ENCODE measurements at regions not wholly inside any gene's neighbourhood (a gene's known extent, or its start where the extent isn't known, plus 50 kb on each side); places are given as distances from the start of the nearest gene placed in this dataset.

DNA sequence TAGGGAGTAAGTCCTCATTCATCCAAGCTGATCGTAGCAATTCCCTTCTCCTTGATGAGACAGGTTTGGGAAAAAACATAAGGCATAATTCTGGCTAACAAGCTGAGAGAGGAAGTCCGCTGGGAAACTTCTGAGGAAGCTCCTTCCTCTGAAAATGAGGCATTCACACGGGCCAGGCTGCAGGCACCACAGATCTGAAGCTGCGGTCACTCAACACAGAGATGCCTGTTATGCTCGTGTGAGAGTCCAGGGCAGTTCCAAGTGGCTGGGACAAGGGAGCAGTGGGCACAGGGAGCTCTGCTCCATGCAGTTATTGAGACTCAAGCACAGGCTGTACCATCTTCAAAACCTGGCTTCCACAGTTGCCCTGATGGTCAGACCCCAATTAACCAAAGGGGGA is 200.9 kb upstream of the ID2 start:
- FAIRE-seq, result no peak

DNA sequence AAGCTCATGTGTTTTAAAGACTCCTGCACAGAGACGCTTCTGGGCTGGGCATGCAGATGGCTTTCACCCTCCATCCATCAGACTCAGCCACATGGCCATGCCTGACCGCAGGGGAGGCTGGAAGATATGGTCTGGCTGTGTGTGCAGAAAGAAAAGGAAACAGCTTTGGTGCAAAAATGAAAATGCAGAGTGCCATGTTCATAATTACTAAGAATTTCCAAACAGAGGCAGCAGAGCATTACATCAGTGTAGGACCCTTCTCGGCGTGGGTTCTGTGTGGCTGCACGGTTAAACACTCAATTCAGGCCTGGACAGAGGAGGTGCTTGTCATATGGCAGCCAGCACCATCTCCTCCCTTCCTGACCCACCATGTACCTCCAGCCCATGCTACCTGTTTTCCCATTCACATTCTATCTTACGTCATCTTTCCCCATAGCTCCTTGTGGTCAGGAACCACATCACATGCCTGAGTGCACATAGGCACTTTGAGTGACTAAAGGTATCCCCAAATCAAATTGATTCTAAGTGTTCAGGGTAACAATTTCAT is 200.3 kb upstream of the ID2 start:
- FAIRE-seq, result no peak

GRCh38 chr2:8482432-8482831 is 199.4 kb upstream of the ID2 start:
- no peak for FAIRE-seq

DNA sequence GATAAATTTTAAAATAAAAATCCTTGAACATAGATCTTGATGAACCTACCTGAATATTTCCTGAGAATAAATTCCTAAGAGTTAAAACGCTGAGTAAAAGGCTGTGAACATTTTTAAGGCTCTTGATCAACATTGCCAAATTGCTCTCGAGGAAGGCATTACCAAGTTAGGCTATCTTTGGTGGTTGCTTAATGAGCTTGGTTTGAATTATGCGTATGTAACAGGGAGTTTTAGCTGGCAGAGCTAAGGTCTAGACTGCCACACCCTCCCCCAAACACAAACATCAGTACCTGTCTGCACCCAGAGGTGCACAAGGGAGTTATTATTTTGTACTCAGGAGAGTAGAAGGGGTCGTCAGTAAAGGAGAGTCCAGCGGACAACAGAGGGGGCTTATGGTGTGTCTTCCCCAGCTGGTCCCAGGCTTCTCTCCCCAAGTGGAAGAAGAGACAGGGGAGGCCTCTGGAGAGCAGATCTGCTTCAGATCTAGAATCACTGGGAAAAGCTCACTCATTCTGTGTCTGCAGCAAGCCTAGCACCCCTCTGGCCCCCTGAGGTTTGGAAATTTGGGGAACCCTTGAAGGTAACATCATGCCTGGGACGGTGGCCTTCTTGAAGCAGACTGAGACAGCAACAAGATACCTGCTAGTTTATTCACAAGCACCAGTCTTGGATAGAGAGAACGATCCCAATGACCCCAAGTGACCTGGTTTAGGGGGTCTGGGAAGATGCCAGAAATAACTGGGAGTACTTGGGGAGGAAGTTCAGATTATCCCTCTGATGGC is 197.2 kb upstream of the ID2 start:
- no peak for FAIRE-seq

GRCh38 chr2:8485736-8486135 is 196.1 kb upstream of the ID2 start:
- no peak for FAIRE-seq

GRCh38 chr2:8486141-8486540 is 195.7 kb upstream of the ID2 start:
- no peak for FAIRE-seq

- no peak for FAIRE-seq
These were observed 194.4 kb upstream of the ID2 start for GRCh38 chr2:8487461-8487932.

GRCh38 chr2:8488001-8488738 is 193.7 kb upstream of the ID2 start:
- FAIRE-seq, result no peak

DNA sequence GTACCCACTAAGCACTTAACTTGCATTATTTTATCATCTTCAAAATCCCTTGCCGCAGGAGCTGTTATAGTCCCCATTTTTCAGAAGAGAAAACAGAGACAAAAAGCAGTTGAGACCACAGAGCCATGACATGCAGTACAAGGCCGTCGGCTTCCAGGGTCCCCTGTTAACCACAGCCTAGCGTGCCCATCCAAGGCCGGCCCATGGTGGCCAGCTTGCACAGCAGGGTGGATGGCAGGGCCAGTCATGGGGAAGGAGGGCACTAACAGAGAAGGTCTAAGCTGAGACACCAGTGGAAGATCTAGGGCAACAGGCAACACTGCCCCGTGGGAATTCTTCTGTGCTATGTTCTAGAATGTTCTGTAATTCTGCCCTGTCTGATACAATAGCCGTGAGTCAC is 192.6 kb upstream of the ID2 start:
- no peak for FAIRE-seq

DNA sequence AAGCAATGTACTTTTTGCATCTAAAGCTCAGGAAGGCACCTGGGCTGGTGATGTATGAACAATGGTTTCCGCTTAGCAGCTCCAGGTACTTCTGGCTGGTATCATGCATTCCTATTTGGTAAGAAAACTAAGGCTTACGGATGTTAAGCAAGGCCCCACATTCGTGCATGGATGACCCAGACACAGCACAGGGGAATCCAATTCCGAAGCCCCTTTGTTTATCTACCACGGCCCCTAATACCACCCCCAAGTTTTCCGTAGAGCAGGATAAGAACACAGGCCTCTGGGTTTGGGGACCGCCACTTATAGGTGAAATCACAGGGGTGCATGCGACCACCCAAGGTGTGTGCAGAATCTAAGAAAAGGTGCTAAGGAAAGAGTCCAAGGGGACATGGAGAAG is 192.1 kb upstream of the ID2 start:
- FAIRE-seq, result no peak

DNA sequence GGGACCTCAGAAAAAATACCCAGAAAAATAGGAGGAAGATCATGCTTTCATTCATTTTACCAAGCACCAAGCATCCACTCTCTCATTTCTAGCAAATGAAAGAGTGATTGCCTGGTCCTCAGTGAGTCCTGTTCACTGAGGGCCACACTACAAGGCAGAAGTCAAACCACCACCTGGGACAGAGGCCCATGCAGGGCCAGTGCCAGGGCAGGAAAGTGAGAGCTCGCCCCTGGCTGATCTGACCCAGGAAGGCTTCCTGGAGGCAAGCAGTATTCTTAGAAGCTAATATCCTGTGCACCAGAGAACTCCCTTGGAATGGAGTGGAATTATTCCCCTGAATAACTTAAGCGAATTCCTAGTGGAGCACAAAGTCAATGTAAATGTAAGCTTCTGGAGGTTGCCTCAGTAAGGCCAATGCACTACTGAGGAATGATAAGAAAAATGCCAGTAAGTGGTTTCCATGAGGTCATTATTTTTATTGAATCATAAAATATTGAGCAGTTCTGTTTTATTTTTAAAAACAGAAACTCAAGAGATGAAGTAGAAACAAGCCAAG is 191.6 kb upstream of the ID2 start:
- FAIRE-seq, result no peak

- no peak for FAIRE-seq
These were observed 190.4 kb upstream of the ID2 start for GRCh38 chr2:8491296-8492027.

DNA sequence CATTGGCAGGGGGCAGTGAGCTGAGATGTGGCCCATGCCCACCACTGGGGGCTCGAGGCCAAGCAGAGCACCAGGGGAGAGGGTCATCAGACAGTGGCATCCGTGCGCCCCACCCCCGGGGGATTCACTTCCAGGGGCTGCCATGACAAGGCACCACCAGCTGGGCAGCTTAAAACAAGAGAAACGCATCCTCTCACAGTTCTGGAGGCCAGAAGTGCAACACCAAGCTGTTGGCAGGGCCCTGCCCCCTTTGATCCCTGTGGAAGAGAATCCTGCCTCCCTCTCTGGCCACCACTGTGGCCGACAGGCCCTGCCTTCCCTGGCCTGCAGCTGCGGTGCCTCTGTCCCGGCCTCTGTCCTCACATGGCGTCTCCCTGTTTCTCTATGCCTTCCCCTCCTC is 187.7 kb upstream of the ID2 start:
- no peak for FAIRE-seq

- FAIRE-seq, result no peak
These were observed 187.3 kb upstream of the ID2 start for GRCh38 chr2:8494589-8494988.

DNA sequence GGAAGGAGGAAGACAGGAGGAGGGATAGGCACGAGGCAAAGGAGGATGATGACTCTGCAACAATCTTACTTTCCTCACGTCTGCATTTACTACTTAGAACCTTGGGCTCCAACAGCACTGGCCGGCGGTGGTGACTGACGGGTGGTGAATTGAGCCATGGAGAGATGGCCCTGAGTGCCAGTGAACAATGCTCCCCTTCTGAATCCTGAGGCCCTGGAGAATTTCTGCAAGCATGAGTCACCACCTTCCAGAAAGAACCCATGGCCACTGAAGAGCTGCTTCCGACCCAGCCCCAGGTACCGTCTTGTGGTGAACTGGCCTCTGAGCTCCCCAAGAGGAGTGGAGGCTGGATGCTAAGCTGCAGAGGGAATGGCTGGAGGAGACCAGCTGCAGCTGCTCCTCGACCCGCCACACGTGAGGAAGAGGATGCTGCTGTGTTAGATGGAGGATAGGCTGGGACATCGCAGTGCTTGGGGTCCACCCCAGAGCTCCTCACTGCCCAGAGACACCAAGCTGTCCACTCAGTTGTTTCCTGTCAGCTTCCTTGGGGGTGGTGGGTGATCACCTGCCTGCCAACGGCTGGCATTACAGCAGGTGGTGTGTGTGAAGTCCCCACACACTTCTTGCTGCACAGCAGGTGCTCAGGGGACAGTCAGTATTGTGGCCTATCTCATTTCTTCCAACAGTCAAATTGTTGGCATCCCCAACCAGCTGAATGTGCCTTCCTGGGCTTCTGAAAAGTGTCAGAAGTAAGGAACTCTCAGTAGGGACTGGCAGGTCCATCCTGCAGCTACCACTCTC is 186.5 kb upstream of the ID2 start:
- no peak for FAIRE-seq

DNA sequence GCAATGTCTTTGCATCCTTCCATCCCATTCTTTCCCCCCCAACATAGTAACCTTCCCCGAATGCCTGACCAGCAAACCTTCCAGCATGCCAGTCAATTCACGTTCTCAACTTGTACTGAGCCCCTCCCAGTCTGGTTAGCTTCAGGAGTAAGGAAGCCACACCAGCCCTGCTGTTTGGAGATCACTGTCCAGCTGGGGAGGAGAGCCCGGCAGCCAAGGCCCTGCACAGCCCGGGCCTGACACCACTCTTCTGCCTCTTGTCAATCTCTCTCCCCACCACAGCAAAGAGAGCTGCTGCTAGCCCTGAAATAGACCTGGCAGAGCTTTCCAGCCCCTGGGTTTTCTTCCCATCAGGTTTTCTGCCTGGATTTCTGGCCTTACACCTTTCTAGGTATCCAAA is 185.8 kb upstream of the ID2 start:
- FAIRE-seq, result no peak

DNA sequence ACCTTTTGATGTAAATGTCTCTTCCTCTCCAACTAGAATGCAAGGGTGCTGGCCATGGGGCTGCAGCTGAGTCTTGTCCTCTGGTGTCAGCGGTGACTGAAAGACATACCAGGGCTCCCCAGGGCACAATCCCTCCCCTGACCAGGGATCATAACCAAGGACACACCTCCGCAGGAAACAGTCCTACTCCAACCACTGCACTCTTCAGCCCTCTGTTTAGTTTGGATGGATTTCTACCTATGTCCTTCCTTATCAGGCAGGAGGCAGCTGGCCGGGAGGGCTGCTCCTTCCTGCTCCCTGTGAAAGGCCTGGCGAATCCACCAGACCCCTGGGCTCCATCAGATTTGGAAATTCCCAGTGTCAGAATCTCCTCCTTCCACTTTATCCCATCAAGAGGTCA is 185.2 kb upstream of the ID2 start:
- FAIRE-seq, result no peak

DNA sequence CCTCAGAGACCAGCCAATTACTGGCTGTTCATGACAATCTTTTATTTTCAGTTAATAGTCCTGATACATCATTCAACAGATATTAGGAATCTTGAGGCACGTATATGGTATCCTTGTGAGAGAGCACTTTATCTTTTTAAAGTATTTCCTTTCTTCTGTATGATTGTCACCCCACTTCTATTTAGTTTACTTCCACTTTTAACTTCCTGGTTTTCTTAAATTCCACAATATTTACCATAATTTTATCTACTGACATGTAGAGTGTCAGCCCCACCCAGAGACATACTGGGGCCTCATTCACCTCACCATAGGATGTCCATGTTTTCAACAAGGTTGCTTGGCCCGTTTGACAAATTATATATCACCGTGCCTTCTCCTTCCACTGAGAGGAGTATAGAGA is 182.9 kb upstream of the ID2 start:
- FAIRE-seq, result no peak

GRCh38 chr2:8500124-8501054 is 181.5 kb upstream of the ID2 start:
- FAIRE-seq, result no peak

DNA sequence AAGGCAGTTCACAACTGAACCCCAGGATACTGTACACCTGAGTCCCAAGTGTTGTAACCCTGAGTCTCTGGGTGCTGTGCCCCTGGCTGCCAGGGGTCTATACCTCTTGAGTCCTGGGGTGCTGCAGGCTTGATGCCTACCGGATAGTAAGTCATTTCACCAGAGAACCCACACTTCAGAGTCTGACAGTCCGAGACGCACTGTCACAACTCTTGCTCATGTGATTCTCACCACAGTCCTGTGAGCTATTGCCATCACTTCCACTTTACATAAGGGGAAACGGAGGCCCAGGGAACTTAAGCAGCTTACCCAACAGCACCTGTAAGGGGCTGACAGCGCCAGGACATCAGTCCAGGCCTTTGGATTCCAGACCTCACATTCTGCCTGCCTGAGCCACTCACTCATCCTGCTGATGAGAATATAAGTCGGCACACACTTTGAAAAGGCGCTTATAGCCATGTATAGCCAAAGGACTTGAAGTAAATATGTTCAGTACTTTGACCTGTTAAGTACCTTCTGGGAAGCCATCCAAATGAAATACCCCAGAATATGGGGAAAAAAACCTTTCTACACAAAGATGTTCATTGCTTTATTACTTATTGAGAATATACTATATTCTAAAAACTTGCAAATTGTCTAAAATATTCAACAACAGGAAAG is 180.7 kb upstream of the ID2 start:
- no peak for FAIRE-seq

DNA sequence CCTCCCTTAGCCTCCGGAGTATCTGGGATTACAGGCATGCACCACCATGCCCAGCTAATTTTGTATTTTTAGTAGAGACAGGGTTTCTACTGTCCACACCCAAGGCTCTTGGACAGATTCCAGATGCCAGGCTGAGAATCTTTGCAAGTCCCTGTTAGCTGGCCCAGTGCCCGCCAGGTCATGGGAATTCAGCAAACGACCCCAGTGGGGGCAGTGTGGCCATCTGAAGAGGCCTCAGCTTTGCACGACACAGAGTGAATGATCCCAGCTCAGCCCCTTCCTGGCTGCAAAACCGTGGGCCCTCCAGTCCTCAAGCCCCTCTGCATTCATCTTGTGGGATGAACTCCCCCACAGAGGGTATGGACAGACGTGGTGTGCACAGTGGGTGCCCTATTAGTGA is 179.5 kb upstream of the ID2 start:
- FAIRE-seq, result no peak
